Endodermal cell (in vitro differentiated cells): ENCODE measurements at regions not wholly inside any gene's neighbourhood (a gene's known extent, or its start where the extent isn't known, plus 50 kb on each side); places are given as distances from the start of the nearest gene placed in this dataset.

Experiments
- DNase-seq: peaks from one replicate; pipeline ENCODE4 v3.0.0-alpha.2; 2017
- H3K27ac ChIP-seq: 2 replicates; pipeline ENCODE4 v1.5.1; 2013; ENCODE audit warnings: mild to moderate bottlenecking, low read depth, low read length, moderate library complexity
- H3K27me3 ChIP-seq: 2 replicates; pipeline ENCODE4 v1.6.1; 2013; ENCODE audit warnings: mild to moderate bottlenecking, low read length, moderate library complexity; ENCODE audit not compliant: insufficient read depth, control insufficient read depth, poor library complexity, severe bottlenecking
- H3K36me3 ChIP-seq: 2 replicates; pipeline ENCODE4 v1.7.0; 2013; ENCODE audit warnings: mild to moderate bottlenecking, low read length, moderate library complexity; ENCODE audit not compliant: control insufficient read depth, insufficient read depth
- H3K4me1 ChIP-seq: one replicate; pipeline ENCODE4 v1.7.0; 2013; ENCODE audit warnings: low read length; ENCODE audit not compliant: control insufficient read depth, insufficient read depth
- H3K4me3 ChIP-seq: 2 replicates; pipeline ENCODE4 v1.5.1; 2013; ENCODE audit warnings: mild to moderate bottlenecking, low read length, moderate library complexity
- H3K9ac ChIP-seq: 2 replicates; pipeline ENCODE4 v1.6.1; 2013; ENCODE audit warnings: mild to moderate bottlenecking, low read length, moderate library complexity; ENCODE audit not compliant: poor library complexity, severe bottlenecking; ENCODE audit errors: extremely low read depth
- H3K9me3 ChIP-seq: 2 replicates; pipeline ENCODE4 v1.6.1; 2013; ENCODE audit warnings: mild to moderate bottlenecking, low read length, moderate library complexity; ENCODE audit not compliant: control insufficient read depth
- H3K27ac Mint-ChIP-seq: 2 replicates; pipeline ENCODE4 v1.8.0; 2020; ENCODE audit warnings: mixed read lengths
- H3K27me3 Mint-ChIP-seq: 2 replicates; pipeline ENCODE4 v1.8.0; 2021; ENCODE audit warnings: mild to moderate bottlenecking, mixed read lengths; ENCODE audit not compliant: insufficient read depth
- H3K36me3 Mint-ChIP-seq: 2 replicates; pipeline ENCODE4 v1.8.0; 2020; ENCODE audit warnings: low read depth, mixed read lengths
- H3K4me1 Mint-ChIP-seq: 2 replicates; pipeline ENCODE4 v1.8.0; 2020; ENCODE audit warnings: mixed read lengths
- H3K4me3 Mint-ChIP-seq: 2 replicates; pipeline ENCODE4 v1.8.0; 2020; ENCODE audit warnings: mild to moderate bottlenecking, moderate library complexity, mixed read lengths
- H3K9me3 Mint-ChIP-seq: 2 replicates; pipeline ENCODE4 v1.8.0; 2020; ENCODE audit warnings: mild to moderate bottlenecking, mixed read lengths
- WGBS, 2 experiments: methylation state at CpG; one replicate each; pipeline versions ENCODE4 v1.1.5 to v1.1.7; 2013; ENCODE audit warnings: missing lambda C conversion rate in 2 of 2, mixed read lengths in 1 of 2; ENCODE audit not compliant: insufficient coverage in 1 of 2, insufficient read length in 1 of 2; 5-methylcytosine and 5-hydroxymethylcytosine counted together
- TF ChIP-seq, protein P1 (sequence below): fragments of 200-600 bp; sonication (generic); conservative IDR thresholded peaks from 2 replicates; pipeline ENCODE4 v1.5.0; 2021; ENCODE audit warnings: antibody characterized with exemption, mild to moderate bottlenecking

DNA sequence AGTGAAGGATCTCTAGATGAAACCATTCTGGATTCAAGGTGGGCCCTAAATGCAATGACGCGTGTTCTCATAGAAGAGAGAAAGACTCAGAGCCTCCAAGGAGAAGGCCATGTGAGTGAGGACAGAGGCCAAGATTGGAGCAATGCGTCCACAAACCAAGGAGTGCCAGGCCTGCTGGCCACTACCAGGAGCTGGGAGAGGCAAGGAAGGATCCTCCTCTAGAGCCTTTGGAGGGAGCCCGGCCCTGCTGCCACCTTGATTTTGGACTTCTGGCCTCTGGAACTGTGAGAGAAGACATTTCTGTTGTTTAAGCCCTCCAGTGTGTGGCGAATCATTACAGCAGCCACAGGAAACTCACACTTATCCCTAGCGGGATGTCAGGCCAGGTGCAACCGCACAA is 52.7 kb upstream of the SHANK2 start:
- Mint-ChIP-seq H3K36me3 (no peaks in the 10 kb centered on the region), H3K4me3 (no peak overlapping the region), H3K27me3 (peaks cover 8% of the 10 kb centered on the region), H3K27ac (no peak overlapping the region), H3K9me3 (peaks cover 4% of the 10 kb centered on the region), H3K4me1 (no peaks in the 10 kb centered on the region)
- no peak overlapping the region for H3K27ac ChIP-seq
- WGBS, 2 experiments, result 92 to 95% methylated on average over 5 to 7 of the region's 7 CpGs
- H3K4me1 ChIP-seq, result no peaks in the 10 kb centered on the region
- no peak for DNase-seq
- TF ChIP-seq, protein P1, sequence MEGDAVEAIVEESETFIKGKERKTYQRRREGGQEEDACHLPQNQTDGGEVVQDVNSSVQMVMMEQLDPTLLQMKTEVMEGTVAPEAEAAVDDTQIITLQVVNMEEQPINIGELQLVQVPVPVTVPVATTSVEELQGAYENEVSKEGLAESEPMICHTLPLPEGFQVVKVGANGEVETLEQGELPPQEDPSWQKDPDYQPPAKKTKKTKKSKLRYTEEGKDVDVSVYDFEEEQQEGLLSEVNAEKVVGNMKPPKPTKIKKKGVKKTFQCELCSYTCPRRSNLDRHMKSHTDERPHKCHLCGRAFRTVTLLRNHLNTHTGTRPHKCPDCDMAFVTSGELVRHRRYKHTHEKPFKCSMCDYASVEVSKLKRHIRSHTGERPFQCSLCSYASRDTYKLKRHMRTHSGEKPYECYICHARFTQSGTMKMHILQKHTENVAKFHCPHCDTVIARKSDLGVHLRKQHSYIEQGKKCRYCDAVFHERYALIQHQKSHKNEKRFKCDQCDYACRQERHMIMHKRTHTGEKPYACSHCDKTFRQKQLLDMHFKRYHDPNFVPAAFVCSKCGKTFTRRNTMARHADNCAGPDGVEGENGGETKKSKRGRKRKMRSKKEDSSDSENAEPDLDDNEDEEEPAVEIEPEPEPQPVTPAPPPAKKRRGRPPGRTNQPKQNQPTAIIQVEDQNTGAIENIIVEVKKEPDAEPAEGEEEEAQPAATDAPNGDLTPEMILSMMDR, result no peak
- H3K9me3 ChIP-seq, result no peaks in the 10 kb centered on the region
- H3K27me3 ChIP-seq, result no peaks in the 10 kb centered on the region
- H3K4me3 ChIP-seq, result no peak overlapping the region
- no peaks in the 10 kb centered on the region for H3K36me3 ChIP-seq
- no peak overlapping the region for H3K9ac ChIP-seq

DNA sequence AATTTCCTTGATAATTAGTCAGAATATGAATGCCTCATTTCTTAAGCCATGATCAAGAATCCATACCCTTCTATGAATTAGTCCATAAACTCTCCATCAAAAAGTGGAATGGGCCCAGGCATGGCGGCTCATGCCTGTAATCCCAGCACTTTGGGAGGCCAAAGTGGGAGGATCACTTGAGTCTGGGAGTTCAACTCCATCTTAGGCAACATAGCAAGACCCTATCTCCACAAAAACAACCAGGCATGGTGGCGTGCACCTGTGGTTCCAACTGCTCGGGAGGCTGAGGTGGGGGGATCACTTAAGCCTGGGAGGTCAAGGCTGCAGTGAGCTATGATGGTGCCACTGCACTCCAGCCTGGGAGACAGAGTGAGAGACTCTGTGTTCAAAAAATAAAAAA is 52.1 kb upstream of the SHANK2 start:
- Mint-ChIP-seq H3K27ac (no peak overlapping the region), H3K4me1 (no peaks in the 10 kb centered on the region), H3K9me3 (peaks cover 4% of the 10 kb centered on the region), H3K27me3 (peaks cover 8% of the 10 kb centered on the region), H3K4me3 (no peak overlapping the region), H3K36me3 (no peaks in the 10 kb centered on the region)
- WGBS, 2 experiments, result 92 to 93% methylated on average over 2 to 3 of the region's 3 CpGs
- Histone ChIP-seq H3K9me3 (no peaks in the 10 kb centered on the region), H3K27ac (no peak overlapping the region), H3K27me3 (no peaks in the 10 kb centered on the region), H3K4me1 (no peaks in the 10 kb centered on the region), H3K9ac (no peak overlapping the region), H3K36me3 (no peaks in the 10 kb centered on the region), H3K4me3 (no peak overlapping the region)
- DNase-seq, result no peak
- TF ChIP-seq, protein P1, result no peak

DNA sequence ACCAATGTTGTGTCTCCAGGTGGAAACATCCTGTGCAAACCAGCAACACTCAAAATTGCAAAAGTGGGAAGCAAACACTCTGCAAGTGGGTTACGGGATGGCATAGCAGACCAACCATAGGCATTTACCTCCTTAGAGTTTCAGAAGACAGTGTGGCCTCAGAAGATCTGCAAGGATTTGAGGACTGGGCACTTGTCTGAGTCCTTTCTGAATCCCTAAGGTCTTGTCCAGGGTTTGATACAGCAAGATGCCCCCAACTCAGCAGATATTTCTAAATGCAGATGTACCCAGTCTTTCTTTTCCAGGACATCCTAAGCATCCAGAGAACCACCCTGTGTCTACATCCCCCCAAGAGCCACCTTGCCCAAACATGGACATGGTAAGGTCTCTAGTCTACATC is 51.7 kb upstream of the SHANK2 start:
- Histone ChIP-seq H3K9me3 (no peaks in the 10 kb centered on the region), H3K4me3 (no peak overlapping the region), H3K36me3 (no peaks in the 10 kb centered on the region), H3K27me3 (no peaks in the 10 kb centered on the region), H3K9ac (no peak overlapping the region), H3K4me1 (no peaks in the 10 kb centered on the region), H3K27ac (no peak overlapping the region)
- Mint-ChIP-seq H3K27me3 (peaks cover 8% of the 10 kb centered on the region), H3K4me3 (no peak overlapping the region), H3K9me3 (peaks cover under 1% of the 10 kb centered on the region), H3K4me1 (no peaks in the 10 kb centered on the region), H3K36me3 (no peaks in the 10 kb centered on the region), H3K27ac (no peak overlapping the region)
- no peak for DNase-seq
- TF ChIP-seq, protein P1, result no peak
- 88 to 92% methylated on average over 1 of the region's 1 CpG for WGBS, 2 experiments
